Osteoblast (primary cell): ENCODE measurements at regions not wholly inside any gene's neighbourhood (a gene's known extent, or its start where the extent isn't known, plus 50 kb on each side); places are given as distances from the start of the nearest gene placed in this dataset.

Source experiments
- DNase-seq: peaks from one replicate; pipeline ENCODE4 v3.0.0; 2011; ENCODE audit warnings: low spot score, mixed read lengths; ENCODE audit not compliant: insufficient read length; ENCODE audit errors: missing footprints
- H2AFZ ChIP-seq: 2 replicates; pipeline ENCODE4 v1.6.0; 2011; ENCODE audit warnings: mild to moderate bottlenecking, low read length
- H3K27ac ChIP-seq: 2 replicates; pipeline ENCODE4 v1.5.1; 2011; ENCODE audit warnings: mild to moderate bottlenecking, low read depth, low read length, moderate library complexity
- H3K27me3 ChIP-seq: 2 replicates; pipeline ENCODE4 v1.6.0; 2012; ENCODE audit warnings: mild to moderate bottlenecking, control low read depth, inconsistent platforms, low read length, moderate library complexity; ENCODE audit not compliant: insufficient read depth
- H3K36me3 ChIP-seq: 2 replicates; pipeline ENCODE4 v1.5.1; 2011; ENCODE audit warnings: mild to moderate bottlenecking, low read length, control low read depth, moderate library complexity; ENCODE audit not compliant: insufficient read depth
- H3K4me1 ChIP-seq: 2 replicates; pipeline ENCODE4 v1.5.1; 2011; ENCODE audit warnings: mild to moderate bottlenecking, low read length, control low read depth, moderate library complexity; ENCODE audit not compliant: insufficient read depth
- H3K4me2 ChIP-seq: 2 replicates; pipeline ENCODE4 v1.6.0; 2011; ENCODE audit warnings: mild to moderate bottlenecking, low read length; ENCODE audit not compliant: insufficient read depth
- H3K4me3 ChIP-seq: fragments of 200-600 bp; sonication (generic); 3 replicates; pipeline ENCODE4 v1.5.1; 2012; ENCODE audit warnings: mild to moderate bottlenecking, low read length, inconsistent platforms; ENCODE audit not compliant: insufficient read depth
- H3K79me2 ChIP-seq: 2 replicates; pipeline ENCODE4 v1.6.0; 2012; ENCODE audit warnings: mild to moderate bottlenecking, low read length, control low read depth, inconsistent platforms; ENCODE audit not compliant: insufficient read depth
- H3K9me3 ChIP-seq: 2 replicates; pipeline ENCODE4 v1.5.1; 2011; ENCODE audit warnings: low read depth, low read length, control low read depth
- H4K20me1 ChIP-seq: 2 replicates; pipeline ENCODE4 v1.6.0; 2012; ENCODE audit warnings: mild to moderate bottlenecking, low read length, control low read depth; ENCODE audit not compliant: insufficient read depth
- CTCF ChIP-seq: IDR thresholded peaks from 2 replicates; pipeline ENCODE4 v1.5.1; 2011; ENCODE audit warnings: mild to moderate bottlenecking, low read depth, low read length, moderate library complexity; ENCODE audit errors: extremely low read depth

GRCh38 chrX:125170459-125170858 is 149.2 kb upstream of the TEX13C start:
- Histone ChIP-seq H3K27me3 (no peaks in the 10 kb centered on the region), H2AFZ (no peak overlapping the region), H3K79me2 (no peaks in the 10 kb centered on the region), H3K4me3 (no peak overlapping the region), H4K20me1 (no peaks in the 10 kb centered on the region), H3K27ac (no peak overlapping the region), H3K4me2 (no peak overlapping the region), H3K4me1 (no peaks in the 10 kb centered on the region), H3K9me3 (no peaks in the 10 kb centered on the region), H3K36me3 (no peaks in the 10 kb centered on the region)
- no peak for TF ChIP-seq CTCF
- DNase-seq: no peak

- no peak overlapping the region for H3K4me3 ChIP-seq
- H4K20me1 ChIP-seq: no peaks in the 10 kb centered on the region
- H2AFZ ChIP-seq: no peak overlapping the region
- no peaks in the 10 kb centered on the region for H3K27me3 ChIP-seq
- no peak for TF ChIP-seq CTCF
- no peak overlapping the region for H3K27ac ChIP-seq
- no peak overlapping the region for H3K4me2 ChIP-seq
- no peaks in the 10 kb centered on the region for H3K9me3 ChIP-seq
- no peak for DNase-seq
- H3K79me2 ChIP-seq: no peaks in the 10 kb centered on the region
- H3K36me3 ChIP-seq: no peaks in the 10 kb centered on the region
- no peaks in the 10 kb centered on the region for H3K4me1 ChIP-seq
Measured at GRCh38 chrX:125172531-125172930, 147.1 kb upstream of the TEX13C start.

- no peaks in the 10 kb centered on the region for H3K36me3 ChIP-seq
- no peak for DNase-seq
- H3K27ac ChIP-seq: no peak overlapping the region
- no peak for TF ChIP-seq CTCF
- no peaks in the 10 kb centered on the region for H3K9me3 ChIP-seq
- no peaks in the 10 kb centered on the region for H3K4me1 ChIP-seq
- H3K4me3 ChIP-seq: no peak overlapping the region
- H3K27me3 ChIP-seq: no peaks in the 10 kb centered on the region
- no peaks in the 10 kb centered on the region for H3K79me2 ChIP-seq
- no peak overlapping the region for H3K4me2 ChIP-seq
- no peaks in the 10 kb centered on the region for H4K20me1 ChIP-seq
- no peak overlapping the region for H2AFZ ChIP-seq
Measured at GRCh38 chrX:125175991-125176584, 143.6 kb upstream of the TEX13C start.

GRCh38 chrX:125193921-125194320 is 125.8 kb upstream of the TEX13C start:
- no peaks in the 10 kb centered on the region for H3K27me3 ChIP-seq
- no peak overlapping the region for H3K4me3 ChIP-seq
- no peaks in the 10 kb centered on the region for H3K36me3 ChIP-seq
- H2AFZ ChIP-seq: no peak overlapping the region
- H3K79me2 ChIP-seq: no peaks in the 10 kb centered on the region
- no peak for DNase-seq
- H3K9me3 ChIP-seq: no peaks in the 10 kb centered on the region
- H3K4me1 ChIP-seq: no peaks in the 10 kb centered on the region
- no peaks in the 10 kb centered on the region for H4K20me1 ChIP-seq
- TF ChIP-seq CTCF: no peak
- no peak overlapping the region for H3K4me2 ChIP-seq
- H3K27ac ChIP-seq: no peak overlapping the region
